Testis (tissue), 2 donors: ENCODE measurements at regions not wholly inside any gene's neighbourhood (a gene's known extent, or its start where the extent isn't known, plus 50 kb on each side); places are given as distances from the start of the nearest gene placed in this dataset.

Experiments
- DNase-seq: peaks from one replicate; pipeline ENCODE4 v3.0.0-alpha.2; 2019
- H3K27ac ChIP-seq, 2 donors: fragments of 200-600 bp; sonication (generic); one replicate each; pipeline ENCODE4 v1.5.1; 2019
- H3K27me3 ChIP-seq: fragments of 200-600 bp; sonication (generic); one replicate; pipeline ENCODE4 v1.5.1; 2019
- H3K36me3 ChIP-seq: fragments of 200-600 bp; sonication (generic); one replicate; pipeline ENCODE4 v1.5.1; 2017; ENCODE audit warnings: low read depth; ENCODE audit errors: missing control alignments
- H3K4me1 ChIP-seq: fragments of 200-600 bp; sonication (generic); one replicate; pipeline ENCODE4 v1.5.1; 2019
- H3K4me3 ChIP-seq, 2 donors: fragments of 200-600 bp; sonication (generic); one replicate each; pipeline ENCODE4 v1.5.1; 2017 to 2019
- H3K9me3 ChIP-seq: fragments of 200-600 bp; sonication (generic); one replicate; pipeline ENCODE4 v1.5.1; 2017
- CTCF ChIP-seq, 3 experiments: fragments of 450-650 bp in 2 of 3; fragments of 200-600 bp in 1 of 3; sonication (generic) in 1 of 3; IDR thresholded peaks; one replicate each; pipeline ENCODE4 v1.5.1; 2016 to 2019; ENCODE audit warnings: antibody characterized with exemption in 3 of 3, mild to moderate bottlenecking in 2 of 3, moderate library complexity in 1 of 3
- POLR2A ChIP-seq: fragments of 450-650 bp; IDR thresholded peaks from one replicate; pipeline ENCODE4 v1.6.1; 2017; ENCODE audit warnings: antibody characterized with exemption, mild to moderate bottlenecking, moderate library complexity
- WGBS, 2 donors: methylation state at CpG; one replicate each; pipeline ENCODE4 v1.1.5; 2018; 5-methylcytosine and 5-hydroxymethylcytosine counted together
- intact Hi-C: fragments of 100-400 bp; cut with DNase I; formaldehyde crosslinking; loops from one replicate; pipeline ENCODE4 v1.15.1; 2023; ENCODE audit warnings: low total_unique reads

GRCh38 chr7:155956977-155957376 lies 144.7 kb upstream of the SHH start:
- no peak for DNase-seq
- Histone ChIP-seq H3K4me1 (no peaks in the 10 kb centered on the region), H3K4me3 (no peak overlapping the region), H3K9me3 (no peaks in the 10 kb centered on the region), H3K36me3 (no peaks in the 10 kb centered on the region), H3K27me3 (no peaks in the 10 kb centered on the region), H3K27ac (no peak overlapping the region)
- no peak for TF ChIP-seq POLR2A
- TF ChIP-seq CTCF (IDR thresholded peaks at IDR 0.05), result no peak
- intact Hi-C loops, result no loop called here
- 79 to 91% methylated on average over 12 of the region's 12 CpGs for WGBS, 2 donors

- no peaks in the 10 kb centered on the region for H3K36me3 ChIP-seq
- H3K4me1 ChIP-seq, result no peaks in the 10 kb centered on the region
- 88 to 90% methylated on average over 2 to 9 of the region's 9 CpGs for WGBS, 2 donors
- H3K27me3 ChIP-seq, result no peaks in the 10 kb centered on the region
- no peak overlapping the region for H3K4me3 ChIP-seq
- no peak for DNase-seq
- H3K9me3 ChIP-seq, result no peaks in the 10 kb centered on the region
- TF ChIP-seq POLR2A (no peak), CTCF (IDR thresholded peaks at IDR 0.05) (no peak)
- intact Hi-C loops, result no loop called here
- H3K27ac ChIP-seq, result no peak overlapping the region
Measured at GRCh38 chr7:155955367-155955635, 143.0 kb upstream of the SHH start.

- TF ChIP-seq POLR2A (no peak), CTCF (IDR thresholded peaks at IDR 0.05) (no peak)
- H3K36me3 ChIP-seq, result no peaks in the 10 kb centered on the region
- intact Hi-C loops, result no loop called here
- no peak overlapping the region for H3K27ac ChIP-seq
- no peaks in the 10 kb centered on the region for H3K4me1 ChIP-seq
- no peak overlapping the region for H3K4me3 ChIP-seq
- H3K27me3 ChIP-seq, result no peaks in the 10 kb centered on the region
- 81 to 87% methylated on average over 15 to 22 of the region's 22 CpGs for WGBS, 2 donors
- H3K9me3 ChIP-seq, result no peaks in the 10 kb centered on the region
- DNase-seq, result no peak
Measured at GRCh38 chr7:155954550-155955366, 142.5 kb upstream of the SHH start.

GRCh38 chr7:155953781-155954549 lies 141.7 kb upstream of the SHH start:
- intact Hi-C loops, result no loop called here
- no peak overlapping the region for H3K27ac ChIP-seq
- TF ChIP-seq CTCF (IDR thresholded peaks at IDR 0.05) (no peak), POLR2A (no peak)
- 79 to 81% methylated on average over 8 to 19 of the region's 19 CpGs for WGBS, 2 donors
- H3K27me3 ChIP-seq, result no peaks in the 10 kb centered on the region
- no peaks in the 10 kb centered on the region for H3K9me3 ChIP-seq
- H3K4me1 ChIP-seq, result no peaks in the 10 kb centered on the region
- no peaks in the 10 kb centered on the region for H3K36me3 ChIP-seq
- no peak overlapping the region for H3K4me3 ChIP-seq
- DNase-seq, result no peak

- DNase-seq, result no peak
- no peak overlapping the region for H3K4me3 ChIP-seq
- 84 to 90% methylated on average over 5 of the region's 5 CpGs for WGBS, 2 donors
- H3K4me1 ChIP-seq, result no peaks in the 10 kb centered on the region
- intact Hi-C loops, result no loop called here
- H3K27ac ChIP-seq, result no peak overlapping the region
- no peaks in the 10 kb centered on the region for H3K36me3 ChIP-seq
- TF ChIP-seq CTCF (IDR thresholded peaks at IDR 0.05) (no peak), POLR2A (no peak)
- no peaks in the 10 kb centered on the region for H3K9me3 ChIP-seq
- no peaks in the 10 kb centered on the region for H3K27me3 ChIP-seq
Measured at GRCh38 chr7:155953501-155953778, 141.2 kb upstream of the SHH start.
